Sigmoid colon (tissue), 4 donors: ENCODE measurements at regions not wholly inside any gene's neighbourhood (a gene's known extent, or its start where the extent isn't known, plus 50 kb on each side); places are given as distances from the start of the nearest gene placed in this dataset.

Experiments used
- EP300 ChIP-seq, 4 donors: sonication (generic); formaldehyde crosslinking; IDR thresholded peaks; one replicate each; pipeline ENCODE4 v1.6.1; 2017; ENCODE audit warnings: antibody characterized with exemption in 4 of 4
- POLR2A ChIP-seq, 2 donors: fragments of 450-650 bp; IDR thresholded peaks; one replicate each; pipeline ENCODE4 v1.6.1; 2016; ENCODE audit warnings: antibody characterized with exemption in 2 of 2, mild to moderate bottlenecking in 2 of 2, moderate library complexity in 2 of 2
- TF ChIP-seq, protein P1 (sequence below), 4 experiments: fragments of 450-650 bp in 3 of 4; fragments of 200-600 bp in 1 of 4; IDR thresholded peaks; one replicate each; pipeline ENCODE4 v1.5.1; 2016 to 2019; ENCODE audit warnings: antibody characterized with exemption in 4 of 4, mild to moderate bottlenecking in 3 of 4, moderate library complexity in 2 of 4

DNA sequence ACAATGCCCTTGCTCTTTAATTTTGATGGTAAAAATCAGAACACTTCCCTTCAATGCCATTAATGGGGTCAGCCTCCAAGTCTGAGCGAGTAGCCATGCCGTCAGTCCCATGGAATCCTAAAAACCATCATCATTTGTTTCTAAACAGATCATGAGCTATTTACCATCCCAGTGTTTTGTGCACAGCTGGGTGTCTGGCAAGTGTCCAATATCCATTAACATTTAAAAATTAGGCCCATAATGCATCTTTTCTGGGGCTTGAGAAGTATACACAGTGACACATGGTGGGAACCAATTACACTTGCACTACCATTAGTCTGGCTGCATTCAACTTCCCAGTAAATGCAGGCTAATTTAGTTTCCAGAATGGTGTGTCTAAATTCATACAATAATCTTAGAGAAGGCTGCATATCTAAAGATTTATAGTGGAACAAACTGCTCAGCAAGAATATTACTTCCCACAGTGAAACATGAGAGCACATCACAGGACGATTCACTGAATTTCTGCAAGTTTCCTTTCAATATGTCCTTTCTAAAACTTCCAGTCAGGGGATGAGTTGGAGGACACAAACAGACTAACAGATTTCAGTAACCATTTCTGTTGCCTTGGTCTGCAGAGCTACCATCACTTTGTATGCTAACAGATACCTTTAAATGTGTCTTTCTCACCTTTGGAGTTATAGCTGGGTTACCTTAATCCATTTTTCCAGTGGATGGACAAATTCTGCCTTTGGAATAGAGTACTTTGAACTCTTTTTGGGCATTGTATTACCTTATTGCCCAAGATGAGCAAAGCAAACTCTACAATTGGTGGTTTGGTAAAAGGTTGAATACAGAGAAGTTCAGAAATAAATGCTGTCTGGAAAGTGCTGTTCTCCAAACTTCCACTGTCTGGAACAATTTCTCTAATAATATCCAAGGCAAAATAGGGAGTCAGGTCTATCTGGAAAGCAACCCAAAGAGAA lies 258.0 kb downstream of the PTBP2 start:
- TF ChIP-seq, protein P1, sequence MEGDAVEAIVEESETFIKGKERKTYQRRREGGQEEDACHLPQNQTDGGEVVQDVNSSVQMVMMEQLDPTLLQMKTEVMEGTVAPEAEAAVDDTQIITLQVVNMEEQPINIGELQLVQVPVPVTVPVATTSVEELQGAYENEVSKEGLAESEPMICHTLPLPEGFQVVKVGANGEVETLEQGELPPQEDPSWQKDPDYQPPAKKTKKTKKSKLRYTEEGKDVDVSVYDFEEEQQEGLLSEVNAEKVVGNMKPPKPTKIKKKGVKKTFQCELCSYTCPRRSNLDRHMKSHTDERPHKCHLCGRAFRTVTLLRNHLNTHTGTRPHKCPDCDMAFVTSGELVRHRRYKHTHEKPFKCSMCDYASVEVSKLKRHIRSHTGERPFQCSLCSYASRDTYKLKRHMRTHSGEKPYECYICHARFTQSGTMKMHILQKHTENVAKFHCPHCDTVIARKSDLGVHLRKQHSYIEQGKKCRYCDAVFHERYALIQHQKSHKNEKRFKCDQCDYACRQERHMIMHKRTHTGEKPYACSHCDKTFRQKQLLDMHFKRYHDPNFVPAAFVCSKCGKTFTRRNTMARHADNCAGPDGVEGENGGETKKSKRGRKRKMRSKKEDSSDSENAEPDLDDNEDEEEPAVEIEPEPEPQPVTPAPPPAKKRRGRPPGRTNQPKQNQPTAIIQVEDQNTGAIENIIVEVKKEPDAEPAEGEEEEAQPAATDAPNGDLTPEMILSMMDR (IDR thresholded peaks at IDR 0.05), result no peak
- TF ChIP-seq POLR2A (IDR thresholded peaks at IDR 0.05) (no peak), EP300 (IDR thresholded peaks at IDR 0.05) (no peak)
